ENCODE measurements at regions not wholly inside any gene's neighbourhood (a gene's known extent, or its start where the extent isn't known, plus 50 kb on each side); places are given as distances from the start of the nearest gene placed in this dataset.

GRCh38 chr2:175624785-175625184 lies 377.3 kb downstream of the LNPK start:
- Histone ChIP-seq H3K9me3 (ENCODE audit: control insufficient read depth in 1 of 2, insufficient read depth in 1 of 2, low read depth in 1 of 2, low read length in 2 of 2) (no peaks in the 10 kb centered on the region), H4K20me1 (ENCODE audit: insufficient read depth) (no peaks in the 10 kb centered on the region), H3K9ac (ENCODE audit: low read length) (no peak overlapping the region), H2AFZ (ENCODE audit: low read depth, low read length, poor library complexity, severe bottlenecking) (no peak overlapping the region), H3K27me3 (ENCODE audit: insufficient read depth, low read length) (no peaks in the 10 kb centered on the region), H3K79me2 (ENCODE audit: insufficient read depth, low read length) (no peaks in the 10 kb centered on the region), H3K4me2 (ENCODE audit: low read length) (no peak overlapping the region), H3K9me2 (ENCODE audit: insufficient read depth) (no peaks in the 10 kb centered on the region), H3K27ac (ENCODE audit: low read depth, low read length) (no peak overlapping the region), H3K4me1 (ENCODE audit: control insufficient read depth in 1 of 2, insufficient read depth in 2 of 2, low read length in 2 of 2) (no peaks in the 10 kb centered on the region), H3K36me3 (ENCODE audit: control insufficient read depth in 1 of 2, insufficient read depth in 2 of 2, low read length in 2 of 2) (no peaks in the 10 kb centered on the region), H3K4me3 (replicated peaks in 1 of 2; ENCODE audit: low read depth in 1 of 2, low read length in 2 of 2) (no peak overlapping the region)
- ChIA-PET POLR2A (no interaction called here), CTCF (no interaction called here), RAD21 (ENCODE audit: low non-redundant PET in 1 of 2, low total read pairs in 2 of 2, uncharacterized antibody in 2 of 2, unreplicated experiment in 2 of 2) (no interaction called here)
- intact Hi-C loops (cut with micrococcal nuclease): no loop called here
- ATAC-seq (no peak), DNase-seq (ENCODE audit: low read depth, low spot score) (no peak)
- BruUV-seq (replicated peaks): no TSS peak
- TF ChIP-seq EGR1 (IDR thresholded peaks at IDR 0.05; ENCODE audit: low read depth): no peak
- no peak for TF ChIP-seq POLR2AphosphoS5 (IDR thresholded peaks at IDR 0.05; ENCODE audit: low read depth, low read length)
- no peak for TF ChIP-seq SIN3A (IDR thresholded peaks at IDR 0.05; ENCODE audit: low read depth)
- no peak for TF ChIP-seq ZFX (IDR thresholded peaks at IDR 0.05)
- TF ChIP-seq CTCF (IDR thresholded peaks at IDR 0.05 in 2 of 3, conservative IDR thresholded peaks at IDR 0.05 in 1 of 3; ENCODE audit: borderline replicate concordance in 1 of 3, insufficient read depth in 1 of 3, low read depth in 2 of 3, low read length in 2 of 3): no peak
- TF ChIP-seq, protein P1, sequence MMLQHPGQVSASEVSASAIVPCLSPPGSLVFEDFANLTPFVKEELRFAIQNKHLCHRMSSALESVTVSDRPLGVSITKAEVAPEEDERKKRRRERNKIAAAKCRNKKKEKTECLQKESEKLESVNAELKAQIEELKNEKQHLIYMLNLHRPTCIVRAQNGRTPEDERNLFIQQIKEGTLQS (IDR thresholded peaks at IDR 0.05): no peak
- TF ChIP-seq YY1 (IDR thresholded peaks at IDR 0.05; ENCODE audit: extremely low read depth, insufficient replicate concordance, low read depth, low read length): no peak
- TF ChIP-seq EZH2phosphoT487 (IDR thresholded peaks at IDR 0.05; ENCODE audit: borderline replicate concordance): no peak
- no peak for TF ChIP-seq REST (IDR thresholded peaks at IDR 0.05; ENCODE audit: low read depth)
- TF ChIP-seq EZH2 (IDR thresholded peaks at IDR 0.05): no peak
- TF ChIP-seq ELF1 (IDR thresholded peaks at IDR 0.05; ENCODE audit: borderline replicate concordance, low read depth): no peak
